Gastroesophageal sphincter (tissue), 3 donors: ENCODE measurements at regions not wholly inside any gene's neighbourhood (a gene's known extent, or its start where the extent isn't known, plus 50 kb on each side); places are given as distances from the start of the nearest gene placed in this dataset.

Experiments used
- CTCF ChIP-seq, 4 experiments: fragments of 200-600 bp in 2 of 4; fragments of 450-650 bp in 2 of 4; sonication (generic) in 1 of 4; IDR thresholded peaks; one replicate each; pipeline ENCODE4 v1.5.1; 2017 to 2019; ENCODE audit warnings: antibody characterized with exemption in 4 of 4, mild to moderate bottlenecking in 2 of 4, moderate library complexity in 2 of 4
- POLR2AphosphoS5 ChIP-seq: sonication (generic); formaldehyde crosslinking; IDR thresholded peaks from one replicate; pipeline ENCODE4 v1.6.1; 2017; ENCODE audit warnings: antibody characterized with exemption

GRCh38 chr2:180291060-180291459 lies 284.0 kb upstream of the CWC22 start:
- TF ChIP-seq POLR2AphosphoS5 (no peak), CTCF (IDR thresholded peaks at IDR 0.05) (no peak)
